K562 (cell line): ENCODE measurements at regions not wholly inside any gene's neighbourhood (a gene's known extent, or its start where the extent isn't known, plus 50 kb on each side); places are given as distances from the start of the nearest gene placed in this dataset.

Experiments used
- ATAC-seq: fragments of 200-7000 bp; cut with Tn5 transposase; 3 replicates; pipeline ENCODE4 v1.9.1; 2020; ENCODE audit warnings: moderate library complexity
- BruUV-seq: library from RNA; stranded (reverse); fragments of 400-500 nt; replicated peaks from 2 replicates; lab custom pipeline; 2021; lab: Mats Ljungman, UMichigan
- CTCF ChIA-PET: fragments of 300-600 bp; formaldehyde crosslinking; extraction: SDS; loops from one replicate; lab custom pipeline; 2021; ENCODE audit warnings: low intra/inter-chr PET ratio; lab: Yijun Ruan, JAX
- POLR2A ChIA-PET: fragments of 300-600, 350-650 bp; sonication (Branson Sonifier 250); formaldehyde crosslinking; extraction: SDS; loops from one replicate; lab custom pipeline; 2021; ENCODE audit warnings: antibody characterized with exemption, inconsistent platforms; lab: Yijun Ruan, JAX
- DNase-seq, 4 experiments: peaks; one replicate each; pipeline versions ENCODE4 v3.0.0 to v3.0.0-alpha.2; 2011 to 2018; ENCODE audit warnings: low spot score in 3 of 4, mixed read lengths in 3 of 4; ENCODE audit errors: extremely low read depth in 1 of 4
- FAIRE-seq: peaks from 2 replicates; lab custom pipeline; 2011; peaks lifted over from hg19 to GRCh38; lab: Jason Lieb, UNC
- H2AFZ ChIP-seq: 2 replicates; pipeline ENCODE4 v1.6.0; 2011; ENCODE audit warnings: low read depth, low read length, control low read depth, inconsistent platforms
- H3K27ac ChIP-seq: fragments of 200-600 bp; 3 replicates; pipeline ENCODE4 v1.8.0; 2011; ENCODE audit warnings: low read depth, mild to moderate bottlenecking, control low read depth, inconsistent platforms, low read length, moderate library complexity, mixed read lengths; ENCODE audit errors: extremely low read depth
- H3K27me3 ChIP-seq, 2 experiments: fragments of 300-600 bp in 1 of 2; 2 replicates in 1 of 2; 3 replicates in 1 of 2; pipeline versions ENCODE4 v1.6.0 to v1.8.0; 2011; ENCODE audit warnings: inconsistent platforms in 2 of 2, low read length in 2 of 2, mild to moderate bottlenecking in 1 of 2, mixed read lengths in 1 of 2, moderate library complexity in 1 of 2; ENCODE audit not compliant: control insufficient read depth in 2 of 2, insufficient read depth in 2 of 2
- H3K36me3 ChIP-seq: fragments of 300-600 bp; 3 replicates; pipeline ENCODE4 v1.8.0; 2011; ENCODE audit warnings: mild to moderate bottlenecking, low read length, inconsistent platforms; ENCODE audit not compliant: control insufficient read depth, insufficient read depth
- H3K4me1 ChIP-seq, 2 experiments: fragments of 200-600 bp in 1 of 2; replicated peaks in 1 of 2; 2 replicates in 1 of 2; 3 replicates in 1 of 2; pipeline versions ENCODE4 v1.5.1 to v1.8.0; 2011; ENCODE audit warnings: inconsistent platforms in 2 of 2, low read length in 2 of 2, mild to moderate bottlenecking in 1 of 2, mixed read lengths in 1 of 2, moderate library complexity in 1 of 2; ENCODE audit not compliant: control insufficient read depth in 2 of 2, insufficient read depth in 2 of 2
- H3K4me2 ChIP-seq: 2 replicates; pipeline ENCODE4 v1.6.1; 2011; ENCODE audit warnings: low read length, control low read depth, inconsistent platforms, mixed read lengths; ENCODE audit not compliant: insufficient read depth
- H3K4me3 ChIP-seq: fragments of 200-600 bp; sonication (generic), shearing (Covaris generic); 2 replicates; pipeline ENCODE4 v1.5.1; 2016; ENCODE audit warnings: control low read depth, inconsistent platforms
- H3K79me2 ChIP-seq: fragments of 200-600 bp; 3 replicates; pipeline ENCODE4 v1.8.0; 2011; ENCODE audit warnings: low read length, inconsistent platforms; ENCODE audit not compliant: control insufficient read depth, insufficient read depth
- H3K9ac ChIP-seq, 2 experiments: 2 replicates each; pipeline versions ENCODE4 v1.6.0 to v1.6.1; 2011; ENCODE audit warnings: low read depth in 2 of 2, low read length in 2 of 2, control low read depth in 1 of 2, inconsistent platforms in 1 of 2, mild to moderate bottlenecking in 1 of 2, mixed read lengths in 1 of 2; ENCODE audit not compliant: insufficient read depth in 1 of 2
- H3K9me1 ChIP-seq: one replicate; pipeline ENCODE4 v1.6.0; 2011; ENCODE audit warnings: inconsistent platforms, mild to moderate bottlenecking, low read length, moderate library complexity; ENCODE audit not compliant: control insufficient read depth, insufficient read depth
- H3K9me3 ChIP-seq: replicated peaks from 2 replicates; pipeline ENCODE4 v1.5.1; 2011; ENCODE audit warnings: low read depth, low read length, inconsistent platforms; ENCODE audit not compliant: control insufficient read depth, insufficient read depth
- H4K20me1 ChIP-seq: replicated peaks from 2 replicates; pipeline ENCODE4 v1.6.1; 2011; ENCODE audit warnings: low read length, inconsistent platforms, mixed read lengths; ENCODE audit not compliant: control insufficient read depth, insufficient read depth
- ARID1B ChIP-seq: fragments of 450-650 bp; IDR thresholded peaks from 2 replicates; pipeline ENCODE4 v1.6.1; 2016; ENCODE audit warnings: antibody characterized with exemption, mild to moderate bottlenecking, inconsistent platforms
- CBFB ChIP-seq: sonication (generic); formaldehyde crosslinking; IDR thresholded peaks from 2 replicates; pipeline ENCODE4 v1.4.0; 2020; ENCODE audit warnings: mild to moderate bottlenecking, missing genetic modification reagents
- CEBPG ChIP-seq, 3 experiments: fragments of 200-800 bp in 1 of 3; sonication (Bioruptor generic) in 1 of 3; sonication (generic) in 1 of 3; formaldehyde crosslinking in 1 of 3; IDR thresholded peaks in 2 of 3; conservative IDR thresholded peaks in 1 of 3; 2 replicates each; pipeline versions ENCODE4 v1.6.1 to v1.8.0; 2016 to 2022; ENCODE audit warnings: missing compliant biosample characterization in 2 of 3, missing genetic modification characterization in 2 of 3, mild to moderate bottlenecking in 1 of 3, missing genetic modification reagents in 1 of 3
- COPS2 ChIP-seq: fragments of 450-650 bp; conservative IDR thresholded peaks from 2 replicates; pipeline ENCODE4 v1.6.1; 2016; ENCODE audit warnings: mild to moderate bottlenecking, moderate library complexity
- DPF2 ChIP-seq: fragments of 450-650 bp; IDR thresholded peaks from 2 replicates; pipeline ENCODE4 v1.6.1; 2016
- ELF2 ChIP-seq: fragments of 250-450 bp; sonication (Bioruptor Pico); IDR thresholded peaks from 2 replicates; pipeline ENCODE4 v1.5.0; 2021; ENCODE audit warnings: mild to moderate bottlenecking
- FOSL1 ChIP-seq: fragments of 200-800 bp; sonication (Bioruptor generic); conservative IDR thresholded peaks from 2 replicates; pipeline ENCODE4 v1.6.1; 2016; ENCODE audit warnings: missing genetic modification characterization, missing compliant biosample characterization
- HLTF ChIP-seq: fragments of 450-650 bp; IDR thresholded peaks from 2 replicates; pipeline ENCODE4 v1.6.1; 2016
- JUND ChIP-seq, 2 experiments: IDR thresholded peaks; 2 replicates in 1 of 2; 3 replicates in 1 of 2; pipeline ENCODE4 v1.6.1; 2011; ENCODE audit warnings: borderline replicate concordance in 2 of 2, low read depth in 2 of 2, low read length in 2 of 2, improper control_type of control experiment in 1 of 2, missing biosample characterization in 1 of 2, missing genetic modification characterization in 1 of 2, missing genetic modification reagents in 1 of 2
- MTA1 ChIP-seq: fragments of 450-650 bp; IDR thresholded peaks from 2 replicates; pipeline ENCODE4 v1.6.1; 2017; ENCODE audit warnings: borderline replicate concordance
- NCOA6 ChIP-seq: fragments of 450-650 bp; IDR thresholded peaks from 2 replicates; pipeline ENCODE4 v1.6.1; 2017; ENCODE audit warnings: mild to moderate bottlenecking
- SMARCA4 ChIP-seq: fragments of 450-650 bp; IDR thresholded peaks from 2 replicates; pipeline ENCODE4 v1.6.1; 2016
- WGBS: fragments of 100-300 bp; shearing (Covaris generic); methylation state at CpG from one replicate; pipeline ENCODE4 v1.1.6; 2016; ENCODE audit warnings: low coverage, mixed read lengths; ENCODE audit not compliant: insufficient coverage; ENCODE audit errors: missing lambda C conversion rate; 5-methylcytosine and 5-hydroxymethylcytosine counted together
- in situ Hi-C: fragments of 300-500 bp; cut with MboI; formaldehyde crosslinking; loops from 4 replicates; pipeline ENCODE4 v1.15.0; 2018; ENCODE audit warnings: inconsistent platforms, mixed read lengths
- intact Hi-C: fragments of 100-400 bp; cut with micrococcal nuclease; formaldehyde crosslinking; loops from 2 replicates; pipeline ENCODE4 v1.14.2; 2022
- TF ChIP-seq, protein P1 (sequence below), 2 experiments: fragments of 450-650 bp in 1 of 2; sonication (generic) in 1 of 2; formaldehyde crosslinking in 1 of 2; IDR thresholded peaks in 1 of 2; conservative IDR thresholded peaks in 1 of 2; 2 replicates each; pipeline versions ENCODE4 v1.6.1 to v1.8.1; 2016 to 2023; ENCODE audit warnings: mild to moderate bottlenecking in 2 of 2, moderate library complexity in 2 of 2, inconsistent platforms in 1 of 2, missing genetic modification reagents in 1 of 2
- TF ChIP-seq, protein P2 (sequence below): sonication (generic); formaldehyde crosslinking; IDR thresholded peaks from 2 replicates; pipeline ENCODE4 v1.8.0; 2022; ENCODE audit warnings: mild to moderate bottlenecking, missing genetic modification reagents, borderline replicate concordance

DNA sequence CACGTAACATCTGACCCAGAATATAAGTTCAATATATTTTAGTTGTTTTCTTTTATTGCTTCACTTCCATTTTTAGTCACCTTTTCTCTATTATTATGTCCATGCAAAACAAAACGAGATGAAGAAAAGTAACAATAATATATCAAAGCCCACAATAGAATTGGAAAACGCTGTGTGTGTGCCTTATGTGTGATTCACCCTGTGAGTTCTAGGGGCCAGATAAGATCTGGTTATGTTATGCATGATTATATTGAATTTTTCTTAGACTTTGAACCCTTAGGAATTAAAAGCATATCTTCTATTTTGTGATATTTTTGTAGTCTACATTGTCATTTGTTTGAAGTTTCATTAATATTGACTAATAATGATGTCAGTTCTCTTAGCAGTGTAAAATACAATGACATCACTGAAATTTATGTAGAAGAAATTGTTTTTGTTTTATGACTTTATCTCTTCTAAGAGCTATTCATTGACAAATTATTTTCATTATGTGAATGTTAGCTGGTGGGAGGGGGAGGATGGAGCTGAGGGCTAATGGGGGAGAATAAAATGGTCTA, 243.6 kb downstream of the TFAP2B start:
- intact Hi-C loops (no loop called here), in situ Hi-C loops (no loop called here)
- no peaks in the 10 kb centered on the region for H3K27me3 ChIP-seq
- CTCF ChIA-PET, result no interaction called here
- peaks cover 4% of the 10 kb centered on the region; the same call in 1 of the 2 replicates for H3K9me3 ChIP-seq
- no peaks in the 10 kb centered on the region for H3K9me1 ChIP-seq
- 0 out of 2 replicates have a peak overlapping the region, but pooled peaks have one; percentile 1 for H2AFZ ChIP-seq
- DNase-seq (no peak), ATAC-seq (no peak; the same call in 2 of the 3 replicates), FAIRE-seq (no peak)
- TF ChIP-seq SMARCA4, result peak; percentile 16; the same call in 1 of the 2 replicates
- TF ChIP-seq, protein P1, sequence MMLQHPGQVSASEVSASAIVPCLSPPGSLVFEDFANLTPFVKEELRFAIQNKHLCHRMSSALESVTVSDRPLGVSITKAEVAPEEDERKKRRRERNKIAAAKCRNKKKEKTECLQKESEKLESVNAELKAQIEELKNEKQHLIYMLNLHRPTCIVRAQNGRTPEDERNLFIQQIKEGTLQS (IDR thresholded peaks at IDR 0.05), result 0 out of 2 replicates have a peak, but pooled peaks have one; percentile 56
- TF ChIP-seq, protein P1 (CRISPR knock-in tag; conservative IDR thresholded peaks at IDR 0.05), result no peak
- TF ChIP-seq CBFB (CRISPR knock-in tag), result no peak
- TF ChIP-seq HLTF, result no peak
- 0 out of 2 replicates have a peak, but pooled peaks have one; percentile 44 for TF ChIP-seq DPF2
- TF ChIP-seq ELF2 (CRISPR knock-in tag), result no peak
- peak; percentile 63 for TF ChIP-seq FOSL1 (tag)
- TF ChIP-seq JUND (IDR thresholded peaks at IDR 0.05; ENCODE audit: borderline replicate concordance, low read depth, low read length), result 0 out of 2 replicates have a peak, but pooled peaks have one; percentile 8
- peak; percentile 34; the same call in 1 of the 3 replicates for TF ChIP-seq JUND (tag; IDR thresholded peaks at IDR 0.05; ENCODE audit: borderline replicate concordance, low read depth, low read length)
- TF ChIP-seq ARID1B, result peak; percentile 50; the same call in 1 of the 2 replicates
- TF ChIP-seq COPS2, result no peak
- TF ChIP-seq NCOA6, result no peak
- TF ChIP-seq CEBPG (CRISPR knock-in tag; IDR thresholded peaks at IDR 0.05), result no peak
- TF ChIP-seq CEBPG (tag; conservative IDR thresholded peaks at IDR 0.05 in 1 of 2, IDR thresholded peaks at IDR 0.05 in 1 of 2), result 0 out of 4 replicates have a peak, but pooled peaks of 1 of the 2 experiments have one; percentile 26
- TF ChIP-seq, protein P2, sequence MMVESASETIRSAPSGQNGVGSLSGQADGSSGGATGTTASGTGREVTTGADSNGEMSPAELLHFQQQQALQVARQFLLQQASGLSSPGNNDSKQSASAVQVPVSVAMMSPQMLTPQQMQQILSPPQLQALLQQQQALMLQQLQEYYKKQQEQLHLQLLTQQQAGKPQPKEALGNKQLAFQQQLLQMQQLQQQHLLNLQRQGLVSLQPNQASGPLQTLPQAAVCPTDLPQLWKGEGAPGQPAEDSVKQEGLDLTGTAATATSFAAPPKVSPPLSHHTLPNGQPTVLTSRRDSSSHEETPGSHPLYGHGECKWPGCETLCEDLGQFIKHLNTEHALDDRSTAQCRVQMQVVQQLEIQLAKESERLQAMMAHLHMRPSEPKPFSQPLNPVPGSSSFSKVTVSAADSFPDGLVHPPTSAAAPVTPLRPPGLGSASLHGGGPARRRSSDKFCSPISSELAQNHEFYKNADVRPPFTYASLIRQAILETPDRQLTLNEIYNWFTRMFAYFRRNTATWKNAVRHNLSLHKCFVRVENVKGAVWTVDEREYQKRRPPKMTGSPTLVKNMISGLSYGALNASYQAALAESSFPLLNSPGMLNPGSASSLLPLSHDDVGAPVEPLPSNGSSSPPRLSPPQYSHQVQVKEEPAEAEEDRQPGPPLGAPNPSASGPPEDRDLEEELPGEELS (CRISPR knock-in tag), result no peak
- TF ChIP-seq MTA1, result no peak
- H3K4me2 ChIP-seq, result no peak overlapping the region
- no peak overlapping the region for H3K9ac ChIP-seq
- BruUV-seq, result no TSS peak
- H3K4me1 ChIP-seq, result peaks cover 0 to 25% of the 10 kb centered on the region in 2 experiments; a peak in 3 of 5 replicates
- WGBS, result 35% methylated on average over 3 of the region's 3 CpGs
- no peaks in the 10 kb centered on the region for H3K79me2 ChIP-seq
- H4K20me1 ChIP-seq, result no peaks in the 10 kb centered on the region
- POLR2A ChIA-PET, result interaction anchor here (2.8 kb wide), 1 partner anchor 12 kb away, joined by 12 read pairs; no protein-coding TSS in a partner anchor
- no peaks in the 10 kb centered on the region for H3K36me3 ChIP-seq
- no peak overlapping the region for H3K4me3 ChIP-seq
- no peak overlapping the region for H3K27ac ChIP-seq
